COLO829 (cell line): ENCODE measurements at regions not wholly inside any gene's neighbourhood (a gene's known extent, or its start where the extent isn't known, plus 50 kb on each side); places are given as distances from the start of the nearest gene placed in this dataset.

ENCODE experiments used
- DNase-seq: peaks from one replicate; pipeline ENCODE4 v3.0.0; 2012; ENCODE audit warnings: low spot score

GRCh38 chr15:46441294-46442062 lies 806.6 kb downstream of the SQOR start:
- DNase-seq: no peak

DNA sequence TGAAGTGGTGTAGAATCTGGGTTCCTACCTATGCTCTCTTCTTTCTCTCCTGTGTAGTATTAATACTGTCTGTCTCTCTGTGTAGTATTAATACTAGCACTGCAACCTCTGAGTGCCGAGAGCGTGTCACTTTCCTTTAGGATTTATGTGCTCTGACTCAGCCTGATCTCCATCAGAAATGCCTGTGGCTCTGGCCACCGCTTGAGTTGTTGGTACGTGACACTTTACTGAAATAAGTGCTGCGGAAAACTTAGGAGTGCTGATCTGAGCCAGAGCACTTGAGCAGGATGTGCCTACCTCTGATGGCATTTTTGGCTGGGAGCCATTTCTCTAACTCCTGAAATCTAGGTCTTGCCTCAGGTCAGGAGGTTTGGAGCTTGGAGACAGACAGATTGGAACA lies 807.4 kb downstream of the SQOR start:
- no peak for DNase-seq

GRCh38 chr15:46442901-46443590 lies 808.2 kb downstream of the SQOR start:
- DNase-seq: peak; percentile 19

DNA sequence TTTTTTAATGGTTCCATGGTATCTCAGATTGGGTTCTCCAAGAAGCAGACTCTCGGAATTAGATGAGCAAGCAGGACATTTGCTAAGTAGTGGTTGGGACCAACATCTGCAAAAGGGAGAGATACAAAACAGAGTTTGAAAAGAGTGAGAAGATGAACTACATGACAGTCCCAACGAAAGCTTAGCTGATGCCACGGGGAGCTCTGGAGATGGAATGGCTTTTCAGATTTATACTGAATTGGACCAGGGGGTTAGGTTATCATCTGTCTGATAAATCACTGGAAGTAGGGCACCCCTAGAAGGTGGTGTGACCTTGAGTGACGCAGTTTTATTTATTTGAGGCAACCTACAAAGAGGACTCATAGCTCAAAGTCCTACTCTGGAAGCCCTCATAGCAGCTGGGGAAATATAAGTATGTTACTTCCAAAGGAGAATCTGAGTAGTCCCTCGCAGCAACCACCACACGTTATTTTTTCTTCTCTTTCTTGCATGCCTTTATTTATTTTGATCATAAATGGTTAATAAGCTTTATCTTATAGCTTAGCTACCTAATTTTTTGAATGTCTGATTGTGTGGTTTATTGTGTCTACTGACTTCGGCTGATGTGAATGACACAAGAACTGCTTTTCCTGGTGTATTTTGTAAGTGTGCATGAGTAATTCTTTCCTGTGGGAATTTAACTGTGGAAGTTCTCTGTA lies 815.4 kb downstream of the SQOR start:
- no peak for DNase-seq

DNA sequence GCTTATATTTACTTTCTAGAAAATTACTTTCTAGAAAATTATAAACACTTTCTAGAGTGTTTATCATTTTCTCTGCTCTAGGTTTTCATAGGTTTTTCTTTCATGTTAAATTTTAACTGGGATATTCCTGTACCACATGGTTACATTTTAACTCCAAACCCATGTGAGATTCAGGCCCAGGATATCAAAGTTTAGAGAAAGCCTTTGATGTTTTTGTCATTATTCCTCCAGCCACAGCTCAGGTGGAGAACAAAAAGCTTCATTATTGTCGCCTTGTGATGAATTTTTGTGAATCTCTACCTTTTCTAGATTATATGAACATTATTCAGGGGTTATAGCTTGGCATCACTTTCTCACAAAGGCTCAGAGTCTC lies 816.0 kb downstream of the SQOR start:
- DNase-seq: no peak

- DNase-seq: no peak
Observed at GRCh38 chr15:46452297-46452820, 817.5 kb downstream of the SQOR start.

DNA sequence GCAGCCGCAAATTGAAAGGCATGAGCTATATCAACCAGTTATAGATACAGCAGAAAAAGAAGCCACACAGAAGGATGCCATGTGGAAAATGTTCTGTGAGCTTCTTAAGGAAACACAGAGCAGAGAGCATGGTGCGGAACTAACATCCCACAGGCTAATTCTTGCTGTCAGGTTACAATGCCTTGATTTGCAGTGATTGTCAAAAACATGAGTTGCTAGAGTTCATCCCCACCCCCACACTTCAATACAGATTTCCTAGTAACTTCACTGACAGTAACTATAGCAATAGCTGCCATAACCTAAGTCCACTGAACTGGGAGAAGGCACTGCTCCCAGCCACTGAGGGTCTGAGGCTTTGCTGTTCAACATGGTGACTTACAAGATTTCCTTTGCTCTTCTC lies 821.6 kb downstream of the SQOR start:
- DNase-seq: no peak

GRCh38 chr15:46460431-46461094 lies 825.7 kb downstream of the SQOR start:
- no peak for DNase-seq

DNA sequence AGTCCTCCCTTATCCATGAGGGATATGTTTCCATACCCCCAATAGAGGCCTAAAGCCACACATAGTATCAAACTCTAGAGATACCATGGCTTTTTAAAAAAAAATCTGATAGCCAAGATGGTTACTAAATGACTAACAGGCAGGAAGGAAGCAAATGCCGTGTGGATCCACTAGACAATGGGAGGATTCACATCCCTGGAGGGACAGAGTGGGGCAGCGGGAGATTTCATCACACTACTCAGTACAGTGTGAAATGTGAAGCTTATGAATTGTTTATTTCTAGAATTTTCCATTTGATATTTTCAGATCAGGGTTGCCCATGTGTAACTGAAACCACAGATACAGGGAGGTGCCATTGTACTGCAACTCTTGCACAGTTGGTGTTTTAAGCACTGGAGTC lies 826.6 kb downstream of the SQOR start:
- peak; percentile 35 for DNase-seq

DNA sequence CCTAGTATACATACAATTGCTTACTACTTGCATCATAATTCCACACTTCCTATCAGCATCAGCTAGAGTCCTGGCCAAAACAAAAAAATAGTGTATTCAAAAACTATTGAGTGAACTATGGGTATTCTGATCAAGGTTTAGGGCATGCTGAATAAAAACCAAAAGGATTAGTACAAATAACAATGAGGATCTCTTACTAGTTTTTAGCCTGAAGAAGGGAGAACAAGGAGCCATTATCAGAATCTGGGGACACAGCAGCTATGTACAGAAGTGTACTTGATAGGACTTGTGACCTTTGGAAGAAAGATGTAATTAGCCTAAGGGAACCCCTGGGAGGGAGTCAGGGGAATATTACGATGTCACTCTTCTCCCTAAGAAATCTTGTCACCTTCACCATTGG lies 832.2 kb downstream of the SQOR start:
- peak; percentile 5 for DNase-seq

GRCh38 chr15:46471096-46471495 lies 836.3 kb downstream of the SQOR start:
- DNase-seq: no peak

GRCh38 chr15:46489276-46489675 lies 854.4 kb downstream of the SQOR start:
- no peak for DNase-seq

GRCh38 chr15:46496491-46497115 lies 861.8 kb downstream of the SQOR start:
- DNase-seq: no peak

- DNase-seq: no peak
Observed at GRCh38 chr15:46502667-46503066, 867.8 kb downstream of the SQOR start.

DNA sequence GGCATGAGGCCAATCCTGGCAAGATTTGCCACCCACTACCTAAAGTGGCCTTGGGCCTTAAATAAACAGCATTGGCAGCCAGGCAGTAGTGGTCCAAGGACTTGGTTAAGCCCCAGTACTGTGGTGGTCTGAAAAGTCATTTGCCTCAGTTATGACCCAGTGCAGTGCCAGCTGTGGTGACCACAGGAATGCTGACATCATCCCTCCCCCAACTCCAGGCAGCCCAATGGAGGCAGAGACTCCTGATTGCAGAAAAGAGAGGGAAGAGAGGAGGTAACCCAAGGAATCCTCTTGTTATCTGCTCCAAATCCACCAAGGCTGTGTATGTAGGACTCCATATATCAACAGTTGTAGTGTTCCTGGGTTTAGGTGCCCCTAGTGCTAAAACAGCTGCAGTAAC lies 883.6 kb downstream of the SQOR start:
- no peak for DNase-seq

DNA sequence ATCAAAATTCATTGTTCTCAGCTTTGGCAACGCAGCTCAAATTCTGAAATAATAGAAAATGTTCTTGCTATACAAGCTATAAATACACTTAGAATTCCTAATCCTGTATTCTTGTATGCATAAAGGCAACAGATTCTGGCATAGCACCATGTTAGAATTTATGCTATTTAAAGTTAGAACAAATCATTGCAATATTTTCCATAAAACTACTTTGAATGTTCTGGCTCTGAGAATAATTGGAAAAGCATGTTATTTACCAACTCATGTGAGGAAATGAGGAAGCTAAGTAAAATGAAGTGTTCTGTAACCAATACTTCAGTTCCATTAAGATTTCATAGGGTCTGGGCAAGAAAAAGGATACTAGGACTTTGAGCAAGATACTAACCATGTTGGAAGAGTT lies 888.9 kb downstream of the SQOR start:
- DNase-seq: no peak

GRCh38 chr15:46525984-46526725 lies 891.3 kb downstream of the SQOR start:
- no peak for DNase-seq

DNA sequence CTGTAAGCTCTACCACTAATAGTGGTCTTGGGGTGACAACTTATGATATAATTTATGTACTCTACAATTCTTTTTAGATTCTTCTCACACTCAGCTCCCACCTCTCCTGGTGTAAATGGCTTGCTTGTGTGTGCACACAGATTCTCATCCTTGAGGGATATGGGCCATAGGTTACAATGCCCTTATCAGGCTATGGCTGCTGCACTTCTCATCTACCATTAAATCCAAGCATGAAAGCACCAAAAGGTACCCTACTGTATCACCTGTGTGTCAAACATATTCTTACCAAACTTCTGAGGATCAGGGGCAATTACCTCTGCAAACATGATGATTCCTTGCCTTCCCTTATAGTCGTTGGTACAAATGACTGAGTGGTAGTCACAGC lies 891.9 kb downstream of the SQOR start:
- no peak for DNase-seq

DNA sequence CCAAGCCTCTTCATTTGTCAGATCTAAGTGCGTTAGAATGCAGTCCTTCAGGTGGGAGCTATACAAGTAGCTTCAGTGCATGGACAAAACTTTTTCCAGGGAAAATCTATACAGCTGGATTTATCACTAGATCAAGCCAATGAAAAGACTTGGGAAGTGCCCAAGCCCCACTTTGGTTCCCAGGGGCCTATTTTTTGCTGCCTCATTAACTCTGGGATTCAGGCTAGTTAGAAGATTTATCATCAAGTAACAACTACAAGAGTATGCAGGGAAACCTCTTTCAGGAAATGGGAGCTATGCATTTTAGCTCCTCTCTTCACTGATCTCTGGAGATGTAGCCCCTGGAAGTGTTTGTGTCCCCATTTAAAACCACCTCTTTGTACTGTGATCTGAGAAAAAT lies 908.8 kb downstream of the SQOR start:
- DNase-seq: no peak

DNA sequence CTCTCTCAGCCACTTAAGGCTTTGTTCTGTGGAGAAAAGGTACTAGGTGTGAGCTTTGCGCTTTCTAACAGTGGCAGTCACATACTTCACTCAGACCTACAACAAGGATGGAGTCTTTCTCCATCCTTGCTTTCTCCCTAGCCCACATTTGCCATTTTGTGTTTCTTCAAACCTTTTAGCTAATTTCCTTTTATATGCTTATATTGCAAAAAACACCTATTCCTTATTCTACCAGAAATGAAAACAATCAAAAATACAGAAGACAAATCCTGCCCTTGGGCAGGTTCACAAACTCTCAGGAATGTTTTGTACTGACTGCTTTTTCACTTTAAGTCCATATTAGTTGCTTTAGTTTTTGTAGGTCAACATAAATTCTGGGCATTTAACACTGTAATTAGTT lies 914.2 kb downstream of the SQOR start:
- no peak for DNase-seq

GRCh38 chr15:46552316-46552715 lies 917.5 kb downstream of the SQOR start:
- DNase-seq: no peak
